ENCODE measurements at regions not wholly inside any gene's neighbourhood (a gene's known extent, or its start where the extent isn't known, plus 50 kb on each side); places are given as distances from the start of the nearest gene placed in this dataset.

- no peak for DNase-seq
- Histone ChIP-seq H3K9me3 (ENCODE audit: control insufficient read depth, low read length) (no peaks in the 10 kb centered on the region), H3K27ac (ENCODE audit: insufficient read depth, low read length, poor library complexity, severe bottlenecking) (no peak overlapping the region), H3K36me3 (ENCODE audit: control insufficient read depth, insufficient read depth, low read length) (no peaks in the 10 kb centered on the region), H3K4me1 (ENCODE audit: control insufficient read depth, insufficient read depth, low read length, poor library complexity, severe bottlenecking) (no peaks in the 10 kb centered on the region), H3K27me3 (replicated peaks; ENCODE audit: control insufficient read depth, insufficient read depth, low read length, poor library complexity, severe bottlenecking) (no peaks in the 10 kb centered on the region), H3K4me3 (ENCODE audit: insufficient read depth, low read depth, low read length, poor library complexity, severe bottlenecking) (no peak overlapping the region)
Observed at GRCh38 chr20:16914277-16914676, 166.1 kb downstream of the OTOR start.

DNA sequence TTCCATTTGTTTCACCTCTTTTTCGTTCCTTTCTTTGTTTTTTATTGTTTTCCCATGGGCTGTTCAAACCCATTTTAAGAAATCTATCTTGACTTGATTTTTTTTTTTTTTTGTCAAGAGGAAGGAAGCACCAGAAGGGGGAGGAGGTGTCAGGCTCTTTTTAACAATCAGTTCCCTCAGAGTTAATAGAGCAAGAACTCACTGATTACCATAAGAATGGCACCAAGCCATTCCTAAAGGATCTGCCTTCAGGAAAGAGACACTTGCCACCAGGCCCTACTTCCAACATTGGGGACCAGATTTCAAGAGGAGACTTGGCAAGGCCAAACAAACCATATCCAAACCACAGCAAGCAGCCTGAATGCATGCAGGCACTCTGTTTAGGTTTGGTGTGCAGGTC, 168.0 kb downstream of the OTOR start:
- no peaks in the 10 kb centered on the region for H3K4me1 ChIP-seq (ENCODE audit: control insufficient read depth, insufficient read depth, low read length, poor library complexity, severe bottlenecking)
- no peaks in the 10 kb centered on the region for H3K36me3 ChIP-seq (ENCODE audit: control insufficient read depth, insufficient read depth, low read length)
- no peaks in the 10 kb centered on the region for H3K27me3 ChIP-seq (replicated peaks; ENCODE audit: control insufficient read depth, insufficient read depth, low read length, poor library complexity, severe bottlenecking)
- H3K27ac ChIP-seq (ENCODE audit: insufficient read depth, low read length, poor library complexity, severe bottlenecking) = no peak overlapping the region
- H3K9me3 ChIP-seq (ENCODE audit: control insufficient read depth, low read length) = no peaks in the 10 kb centered on the region
- DNase-seq = no peak
- H3K4me3 ChIP-seq (ENCODE audit: insufficient read depth, low read depth, low read length, poor library complexity, severe bottlenecking) = no peak overlapping the region

- Histone ChIP-seq H3K4me1 (ENCODE audit: control insufficient read depth, insufficient read depth, low read length, poor library complexity, severe bottlenecking) (no peaks in the 10 kb centered on the region), H3K4me3 (ENCODE audit: insufficient read depth, low read depth, low read length, poor library complexity, severe bottlenecking) (no peak overlapping the region), H3K27ac (ENCODE audit: insufficient read depth, low read length, poor library complexity, severe bottlenecking) (no peak overlapping the region), H3K9me3 (ENCODE audit: control insufficient read depth, low read length) (no peaks in the 10 kb centered on the region), H3K36me3 (ENCODE audit: control insufficient read depth, insufficient read depth, low read length) (no peaks in the 10 kb centered on the region), H3K27me3 (replicated peaks; ENCODE audit: control insufficient read depth, insufficient read depth, low read length, poor library complexity, severe bottlenecking) (no peaks in the 10 kb centered on the region)
- DNase-seq = no peak
Observed at GRCh38 chr20:16917636-16918035, 169.5 kb downstream of the OTOR start.

DNA sequence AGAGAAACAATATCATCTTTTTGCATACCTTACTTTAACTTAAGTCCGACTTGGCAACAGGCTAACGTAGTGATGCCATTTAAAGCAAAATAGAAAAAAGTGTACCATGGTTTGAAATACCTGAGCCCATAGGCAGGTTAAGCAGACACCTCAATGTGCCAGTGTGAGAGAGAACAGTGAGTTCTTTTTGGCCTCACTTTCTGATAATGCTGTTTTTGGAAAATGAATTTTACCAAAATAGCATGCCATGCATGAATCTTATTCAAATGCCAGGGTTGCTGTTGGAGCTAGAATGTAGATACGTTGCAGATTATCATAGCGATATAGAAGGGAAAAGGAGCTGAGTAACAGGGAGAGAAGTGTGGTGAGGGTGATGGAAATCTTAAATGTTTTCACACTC, 170.2 kb downstream of the OTOR start:
- Histone ChIP-seq H3K4me3 (ENCODE audit: insufficient read depth, low read depth, low read length, poor library complexity, severe bottlenecking) (no peak overlapping the region), H3K36me3 (ENCODE audit: control insufficient read depth, insufficient read depth, low read length) (no peaks in the 10 kb centered on the region)

DNA sequence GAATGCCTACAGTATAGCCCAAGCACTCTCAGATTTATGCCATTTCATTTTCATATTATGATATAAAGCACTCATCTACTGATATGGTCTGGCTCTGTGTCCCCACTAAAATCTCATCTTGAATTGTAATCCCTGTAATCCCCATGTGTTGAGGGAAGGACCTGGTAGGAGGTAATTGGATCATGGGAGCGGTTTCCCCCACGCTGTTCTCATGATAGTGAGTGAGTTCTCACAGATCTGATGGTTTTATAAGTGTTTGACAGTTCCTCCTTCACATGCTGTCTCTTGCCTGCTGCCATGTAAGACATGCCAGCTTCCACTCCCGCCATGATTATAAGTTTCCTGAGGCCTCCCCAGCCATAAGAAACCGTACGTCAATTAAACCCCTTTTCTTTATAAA, 171.7 kb downstream of the OTOR start:
- Histone ChIP-seq H3K4me3 (ENCODE audit: insufficient read depth, low read depth, low read length, poor library complexity, severe bottlenecking) (no peak overlapping the region), H3K9me3 (ENCODE audit: control insufficient read depth, low read length) (no peaks in the 10 kb centered on the region), H3K36me3 (ENCODE audit: control insufficient read depth, insufficient read depth, low read length) (no peaks in the 10 kb centered on the region), H3K4me1 (ENCODE audit: control insufficient read depth, insufficient read depth, low read length, poor library complexity, severe bottlenecking) (no peaks in the 10 kb centered on the region), H3K27ac (ENCODE audit: insufficient read depth, low read length, poor library complexity, severe bottlenecking) (no peak overlapping the region), H3K27me3 (replicated peaks; ENCODE audit: control insufficient read depth, insufficient read depth, low read length, poor library complexity, severe bottlenecking) (no peaks in the 10 kb centered on the region)
- DNase-seq = no peak

More for the DNA sequence above, 170.2 kb downstream of the OTOR start:
- H3K27me3 ChIP-seq (replicated peaks; ENCODE audit: control insufficient read depth, insufficient read depth, low read length, poor library complexity, severe bottlenecking) = no peaks in the 10 kb centered on the region
- H3K4me1 ChIP-seq (ENCODE audit: control insufficient read depth, insufficient read depth, low read length, poor library complexity, severe bottlenecking) = no peaks in the 10 kb centered on the region
- no peak overlapping the region for H3K27ac ChIP-seq (ENCODE audit: insufficient read depth, low read length, poor library complexity, severe bottlenecking)
- no peak for DNase-seq
- no peaks in the 10 kb centered on the region for H3K9me3 ChIP-seq (ENCODE audit: control insufficient read depth, low read length)

GRCh38 chr20:16922834-16923233, 174.7 kb downstream of the OTOR start:
- DNase-seq = no peak

GRCh38 chr20:16926626-16927430, 178.7 kb downstream of the OTOR start:
- no peaks in the 10 kb centered on the region for H3K27me3 ChIP-seq (replicated peaks; ENCODE audit: control insufficient read depth, insufficient read depth, low read length, poor library complexity, severe bottlenecking)
- H3K27ac ChIP-seq (ENCODE audit: insufficient read depth, low read length, poor library complexity, severe bottlenecking) = no peak overlapping the region
- no peak overlapping the region for H3K4me3 ChIP-seq (ENCODE audit: insufficient read depth, low read depth, low read length, poor library complexity, severe bottlenecking)
- no peak for DNase-seq
- H3K4me1 ChIP-seq (ENCODE audit: control insufficient read depth, insufficient read depth, low read length, poor library complexity, severe bottlenecking) = no peaks in the 10 kb centered on the region
- H3K9me3 ChIP-seq (ENCODE audit: control insufficient read depth, low read length) = no peaks in the 10 kb centered on the region
- no peaks in the 10 kb centered on the region for H3K36me3 ChIP-seq (ENCODE audit: control insufficient read depth, insufficient read depth, low read length)

More at GRCh38 chr20:16922834-16923233, 174.7 kb downstream of the OTOR start:
- Histone ChIP-seq H3K4me3 (ENCODE audit: insufficient read depth, low read depth, low read length, poor library complexity, severe bottlenecking) (no peak overlapping the region), H3K9me3 (ENCODE audit: control insufficient read depth, low read length) (no peaks in the 10 kb centered on the region), H3K27me3 (replicated peaks; ENCODE audit: control insufficient read depth, insufficient read depth, low read length, poor library complexity, severe bottlenecking) (no peaks in the 10 kb centered on the region), H3K4me1 (ENCODE audit: control insufficient read depth, insufficient read depth, low read length, poor library complexity, severe bottlenecking) (no peaks in the 10 kb centered on the region), H3K27ac (ENCODE audit: insufficient read depth, low read length, poor library complexity, severe bottlenecking) (no peak overlapping the region), H3K36me3 (ENCODE audit: control insufficient read depth, insufficient read depth, low read length) (no peaks in the 10 kb centered on the region)

- Histone ChIP-seq H3K4me1 (ENCODE audit: control insufficient read depth, insufficient read depth, low read length, poor library complexity, severe bottlenecking) (no peaks in the 10 kb centered on the region), H3K27ac (ENCODE audit: insufficient read depth, low read length, poor library complexity, severe bottlenecking) (no peak overlapping the region), H3K4me3 (ENCODE audit: insufficient read depth, low read depth, low read length, poor library complexity, severe bottlenecking) (no peak overlapping the region), H3K9me3 (ENCODE audit: control insufficient read depth, low read length) (no peaks in the 10 kb centered on the region), H3K36me3 (ENCODE audit: control insufficient read depth, insufficient read depth, low read length) (no peaks in the 10 kb centered on the region), H3K27me3 (replicated peaks; ENCODE audit: control insufficient read depth, insufficient read depth, low read length, poor library complexity, severe bottlenecking) (no peaks in the 10 kb centered on the region)
- no peak for DNase-seq
Observed at GRCh38 chr20:16929756-16930155, 181.6 kb downstream of the OTOR start.

DNA sequence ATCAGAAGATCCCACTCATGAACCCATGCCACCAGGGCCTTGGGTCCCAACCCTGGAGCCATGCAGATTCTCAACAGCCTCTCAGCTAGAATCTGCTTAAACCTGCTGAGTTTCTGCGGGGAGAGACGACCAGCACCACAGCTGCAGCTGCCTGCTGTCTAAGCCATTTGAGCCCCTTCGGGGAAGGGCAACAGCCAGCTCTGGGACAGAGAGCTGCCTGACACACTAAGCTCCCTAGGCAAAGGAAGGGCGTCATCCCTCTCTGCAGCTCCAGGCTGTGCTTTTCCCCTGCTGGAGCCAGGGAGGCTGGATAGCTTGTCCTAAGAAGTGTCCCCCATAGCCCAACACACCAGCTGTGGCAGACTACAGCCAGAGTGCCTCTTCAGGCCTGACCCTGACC, 182.5 kb downstream of the OTOR start:
- Histone ChIP-seq H3K27me3 (replicated peaks; ENCODE audit: control insufficient read depth, insufficient read depth, low read length, poor library complexity, severe bottlenecking) (no peaks in the 10 kb centered on the region), H3K9me3 (ENCODE audit: control insufficient read depth, low read length) (no peaks in the 10 kb centered on the region), H3K36me3 (ENCODE audit: control insufficient read depth, insufficient read depth, low read length) (no peaks in the 10 kb centered on the region), H3K4me1 (ENCODE audit: control insufficient read depth, insufficient read depth, low read length, poor library complexity, severe bottlenecking) (no peaks in the 10 kb centered on the region), H3K4me3 (ENCODE audit: insufficient read depth, low read depth, low read length, poor library complexity, severe bottlenecking) (no peak overlapping the region), H3K27ac (ENCODE audit: insufficient read depth, low read length, poor library complexity, severe bottlenecking) (no peak overlapping the region)
- DNase-seq = no peak

GRCh38 chr20:16939051-16939450, 190.9 kb downstream of the OTOR start:
- DNase-seq = no peak
- Histone ChIP-seq H3K27me3 (replicated peaks; ENCODE audit: control insufficient read depth, insufficient read depth, low read length, poor library complexity, severe bottlenecking) (no peaks in the 10 kb centered on the region), H3K36me3 (ENCODE audit: control insufficient read depth, insufficient read depth, low read length) (no peaks in the 10 kb centered on the region), H3K4me1 (ENCODE audit: control insufficient read depth, insufficient read depth, low read length, poor library complexity, severe bottlenecking) (no peaks in the 10 kb centered on the region), H3K4me3 (ENCODE audit: insufficient read depth, low read depth, low read length, poor library complexity, severe bottlenecking) (no peak overlapping the region), H3K27ac (ENCODE audit: insufficient read depth, low read length, poor library complexity, severe bottlenecking) (no peak overlapping the region), H3K9me3 (ENCODE audit: control insufficient read depth, low read length) (no peaks in the 10 kb centered on the region)

All from effector memory CD4-positive, alpha-beta T cell (primary cell).